ACHN (cell line): ENCODE measurements at regions not wholly inside any gene's neighbourhood (a gene's known extent, or its start where the extent isn't known, plus 50 kb on each side); places are given as distances from the start of the nearest gene placed in this dataset.

Source experiments
- DNase-seq: peaks from one replicate; pipeline ENCODE4 v3.0.0-alpha.2; 2015
- in situ Hi-C: cut with HindIII; loops from 2 replicates; pipeline ENCODE4 v1.10.0; 2017; ENCODE audit warnings: low sequenced_read_pairs, low pct_ligation_motif_present, low pct_unique_long_range_greater_than_20kb

DNA sequence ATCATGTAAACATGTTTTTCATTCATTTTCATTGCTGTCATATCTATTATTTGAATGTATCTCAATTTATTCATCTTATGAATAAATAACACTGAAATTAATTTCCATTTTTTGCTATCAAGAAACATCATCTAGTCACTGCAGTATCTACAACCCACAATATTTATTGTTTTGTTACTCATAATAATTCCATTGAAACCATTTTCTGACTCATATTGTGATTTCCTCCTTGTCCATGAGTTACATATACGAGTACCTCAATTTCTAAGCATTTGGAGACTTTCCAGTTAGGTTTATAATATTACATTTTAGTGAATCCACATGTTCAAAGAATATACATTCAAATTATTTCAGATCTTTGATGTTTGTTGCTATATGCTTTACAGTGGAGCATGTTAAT lies 1524.0 kb downstream of the SLITRK1 start:
- in situ Hi-C loops, result no loop called here
- DNase-seq, result no peak

DNA sequence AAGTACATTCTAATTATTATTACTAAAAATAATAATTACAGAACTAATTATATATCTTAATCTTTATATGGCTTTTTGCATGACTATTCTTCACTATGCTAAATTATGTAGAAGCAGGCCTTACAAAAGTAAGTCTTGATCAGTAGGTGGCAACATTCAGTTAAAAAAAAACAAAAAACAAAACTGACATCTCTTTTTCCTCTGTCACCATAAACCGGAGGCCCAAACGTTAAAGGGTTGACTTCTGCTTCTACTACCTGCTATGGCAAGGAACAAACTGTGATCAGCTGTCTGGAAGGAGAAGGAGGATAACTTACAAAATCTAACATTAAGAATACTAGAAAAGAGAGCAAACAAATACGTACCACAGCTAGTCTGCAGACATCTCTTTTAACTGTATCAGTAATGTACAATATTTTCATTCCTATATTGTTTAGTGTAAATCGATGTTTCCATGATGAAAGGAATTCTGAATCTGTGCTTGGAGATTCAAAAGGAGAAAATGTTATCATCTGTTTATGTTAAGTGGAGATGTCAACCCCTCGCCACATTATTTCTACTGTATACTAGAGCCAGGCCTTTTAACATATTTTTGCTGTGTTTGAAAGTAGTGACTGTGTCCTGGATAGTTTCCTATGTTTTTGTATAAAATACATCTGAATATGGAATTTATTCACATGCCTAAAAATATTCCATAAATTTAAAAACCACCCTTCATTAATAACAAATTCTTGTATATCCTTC lies 1525.4 kb downstream of the SLITRK1 start:
- DNase-seq, result peak; percentile 1
- in situ Hi-C loops, result no loop called here

DNA sequence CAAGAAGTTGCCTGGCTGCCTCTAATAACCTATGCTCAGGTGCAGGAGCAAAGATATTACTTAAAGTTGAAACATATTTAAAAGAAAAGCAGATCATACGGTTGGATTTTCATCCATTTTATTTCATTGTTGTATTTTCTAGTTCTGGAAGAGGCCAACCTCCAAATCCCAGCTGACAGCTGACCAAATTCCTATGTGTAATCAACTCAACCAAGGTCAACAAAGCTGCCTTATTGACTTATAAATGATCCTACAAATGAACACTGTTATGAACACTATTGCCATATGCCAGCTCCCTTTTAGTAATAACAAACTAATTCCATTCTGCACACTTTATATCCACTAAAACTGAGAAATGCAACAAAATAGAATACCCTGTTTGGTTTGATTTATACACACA lies 1537.4 kb downstream of the SLITRK1 start:
- no peak for DNase-seq
- in situ Hi-C loops, result no loop called here

- in situ Hi-C loops, result no loop called here
- DNase-seq, result no peak
These were observed 1541.2 kb downstream of the SLITRK1 start for GRCh38 chr13:82341116-82341515.

DNA sequence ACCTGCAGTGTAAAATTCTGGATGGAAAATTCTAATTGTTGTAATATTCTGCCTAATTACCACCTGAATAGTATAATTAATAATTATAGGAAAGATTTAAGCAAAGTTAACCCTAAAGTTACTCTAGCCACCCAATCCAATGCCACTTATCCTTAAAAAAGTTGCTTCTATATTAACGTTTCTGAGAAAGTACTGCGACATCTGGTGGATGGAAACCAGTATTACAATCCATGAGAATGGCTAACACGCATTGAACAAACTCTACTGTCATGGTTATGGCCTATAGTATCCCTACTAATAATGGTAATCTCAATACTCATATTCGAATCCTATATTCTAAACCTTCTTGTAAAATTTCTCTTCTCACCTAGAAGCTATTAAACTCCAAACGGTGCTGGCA lies 1551.8 kb downstream of the SLITRK1 start:
- peak; percentile 14 for DNase-seq
- in situ Hi-C loops, result no loop called here

- DNase-seq, result no peak
- in situ Hi-C loops, result no loop called here
These were observed 1559.2 kb downstream of the SLITRK1 start for GRCh38 chr13:82323101-82323500.

GRCh38 chr13:82305588-82305987 lies 1576.7 kb downstream of the SLITRK1 start:
- in situ Hi-C loops, result no loop called here
- no peak for DNase-seq

- in situ Hi-C loops, result no loop called here
- DNase-seq, result no peak
These were observed 1584.2 kb downstream of the SLITRK1 start for GRCh38 chr13:82298106-82298505.

- in situ Hi-C loops, result no loop called here
These were observed 1588.0 kb downstream of the SLITRK1 start for GRCh38 chr13:82294226-82294625.

DNA sequence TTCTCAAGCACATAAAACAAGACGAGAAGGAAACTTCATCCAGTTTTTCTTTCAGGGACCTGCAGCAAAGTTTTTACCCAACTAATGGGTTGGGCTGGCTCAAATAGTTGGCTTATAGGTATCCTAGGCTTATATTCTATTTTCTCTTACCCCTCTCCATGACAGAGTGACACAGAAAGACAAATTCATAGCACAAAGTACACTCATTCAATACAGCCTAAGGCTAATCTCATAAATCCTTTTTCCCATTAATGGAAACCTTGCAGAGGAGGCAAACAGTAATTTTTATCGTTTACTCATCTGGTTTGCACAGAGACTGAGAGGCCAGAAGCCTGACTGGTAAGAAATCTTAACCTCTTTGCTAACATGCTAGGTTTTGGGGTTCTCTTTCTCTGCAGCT lies 1589.9 kb downstream of the SLITRK1 start:
- in situ Hi-C loops, result no loop called here
- DNase-seq, result no peak

More at GRCh38 chr13:82294226-82294625, 1588.0 kb downstream of the SLITRK1 start:
- no peak for DNase-seq

DNA sequence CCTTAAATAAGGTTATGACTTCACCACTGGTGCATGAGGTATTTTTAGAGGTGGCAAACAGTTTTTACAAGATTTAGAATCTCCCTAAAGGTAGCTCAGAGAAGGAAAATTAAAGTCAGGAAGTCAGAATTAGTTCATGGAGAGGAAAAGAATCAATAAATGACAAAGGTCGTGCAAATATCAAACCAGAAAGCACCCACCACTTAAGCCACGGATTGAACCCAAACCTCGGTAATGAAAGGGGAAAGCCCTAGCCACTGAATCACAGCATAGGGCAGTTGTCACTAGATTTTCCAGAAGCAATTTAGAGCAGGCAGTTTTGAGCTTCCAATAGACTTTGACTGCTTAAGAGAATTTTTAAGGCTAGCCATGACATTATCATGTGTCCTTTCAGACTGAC lies 1590.4 kb downstream of the SLITRK1 start:
- in situ Hi-C loops, result no loop called here
- DNase-seq, result no peak

GRCh38 chr13:82275644-82276043 lies 1606.6 kb downstream of the SLITRK1 start:
- in situ Hi-C loops, result no loop called here
- DNase-seq, result no peak

GRCh38 chr13:82259284-82259683 lies 1623.0 kb downstream of the SLITRK1 start:
- no peak for DNase-seq
- in situ Hi-C loops, result no loop called here

DNA sequence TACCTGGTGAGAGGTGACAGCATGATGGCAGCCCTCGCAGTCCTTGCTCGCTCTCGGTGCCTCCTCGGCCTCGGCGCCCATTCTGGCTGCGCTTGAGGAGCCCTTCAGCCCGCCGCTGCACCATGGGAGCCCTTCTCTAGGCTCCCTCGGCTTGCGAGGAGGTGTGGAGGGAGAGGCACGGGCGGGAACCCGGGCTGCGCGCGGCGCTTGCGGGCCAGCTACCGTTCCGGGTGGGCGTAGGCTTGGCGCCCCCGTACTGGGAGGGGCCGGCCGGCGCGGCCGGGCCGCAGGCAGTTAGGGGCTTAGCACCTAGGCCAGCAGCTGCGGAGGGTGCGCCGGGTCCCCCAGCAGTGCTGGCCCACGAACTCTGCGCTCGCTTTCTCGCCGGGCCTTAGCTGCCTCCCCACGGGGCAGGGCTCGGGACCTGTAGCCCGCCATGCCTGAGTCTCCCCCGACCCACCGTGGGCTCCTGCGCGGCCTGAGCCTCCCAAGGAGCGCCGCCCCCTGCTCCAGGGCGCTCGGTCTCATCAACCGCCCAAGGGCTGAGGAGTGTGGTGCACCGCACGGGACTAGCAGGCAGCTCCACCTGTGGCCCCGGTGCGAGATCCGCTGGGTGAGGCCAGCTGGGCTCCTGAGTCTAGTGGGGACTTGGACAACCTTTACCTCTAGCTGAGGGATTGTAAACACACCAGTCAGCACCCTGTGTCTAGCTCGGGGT lies 1624.3 kb downstream of the SLITRK1 start:
- in situ Hi-C loops, result no loop called here
- no peak for DNase-seq

- in situ Hi-C loops, result no loop called here
- DNase-seq, result no peak
These were observed 1633.5 kb downstream of the SLITRK1 start for GRCh38 chr13:82248762-82249161.

- no peak for DNase-seq
- in situ Hi-C loops, result no loop called here
These were observed 1636.4 kb downstream of the SLITRK1 start for GRCh38 chr13:82245860-82246259.

GRCh38 chr13:82224806-82225205 lies 1657.5 kb downstream of the SLITRK1 start:
- DNase-seq, result no peak
- in situ Hi-C loops, result no loop called here

DNA sequence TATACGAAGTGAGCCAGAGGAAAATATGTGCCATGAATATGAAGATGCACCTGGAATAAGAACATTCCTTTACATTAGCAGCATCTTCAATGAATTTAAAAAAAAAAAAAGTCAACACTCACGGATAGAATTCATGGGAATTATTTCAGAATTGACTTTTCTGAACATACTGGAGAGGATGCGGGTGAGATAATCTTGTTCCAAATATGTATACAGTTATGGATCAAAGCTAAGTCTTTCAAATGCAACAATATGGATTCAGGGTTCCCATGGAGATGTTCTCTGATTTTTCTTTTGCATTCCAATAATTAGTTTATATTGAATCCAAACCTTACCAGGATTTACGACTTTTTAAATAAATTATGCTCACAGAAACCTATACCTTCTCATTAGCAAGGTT lies 1660.7 kb downstream of the SLITRK1 start:
- in situ Hi-C loops, result no loop called here
- no peak for DNase-seq

GRCh38 chr13:82220641-82221040 lies 1661.6 kb downstream of the SLITRK1 start:
- in situ Hi-C loops, result no loop called here
- no peak for DNase-seq

GRCh38 chr13:82216165-82216564 lies 1666.1 kb downstream of the SLITRK1 start:
- in situ Hi-C loops, result no loop called here

More at GRCh38 chr13:82216165-82216564, 1666.1 kb downstream of the SLITRK1 start:
- no peak for DNase-seq
